HL-60 (cell line): ENCODE measurements at regions not wholly inside any gene's neighbourhood (a gene's known extent, or its start where the extent isn't known, plus 50 kb on each side); places are given as distances from the start of the nearest gene placed in this dataset.

Source experiments
- DNase-seq, 2 experiments: peaks; one replicate each; pipeline ENCODE4 v3.0.0-alpha.2; 2010 to 2020; ENCODE audit warnings: low read depth in 1 of 2, low spot score in 1 of 2
- H3K27ac ChIP-seq: fragments of 250-450 bp; sonication (Bioruptor Pico); replicated peaks from 2 replicates; pipeline ENCODE4 v1.5.1; 2020; ENCODE audit warnings: mild to moderate bottlenecking, moderate library complexity
- H3K27me3 ChIP-seq: fragments of 250-450 bp; sonication (Bioruptor Pico); 2 replicates; pipeline ENCODE4 v1.5.1; 2021; ENCODE audit warnings: mild to moderate bottlenecking, moderate library complexity; ENCODE audit not compliant: insufficient read depth, poor library complexity, severe bottlenecking
- H3K4me3 ChIP-seq: replicated peaks from 2 replicates; pipeline ENCODE4 v1.5.1; 2011; ENCODE audit warnings: mild to moderate bottlenecking, control low read depth, low read length; ENCODE audit not compliant: insufficient read depth
- CTCF ChIP-seq: IDR thresholded peaks from one replicate; pipeline ENCODE4 v1.5.1; 2011; ENCODE audit warnings: low read length, control low read depth, inconsistent platforms; ENCODE audit not compliant: insufficient read depth
- GABPA ChIP-seq: IDR thresholded peaks from 2 replicates; pipeline ENCODE4 v1.6.1; 2012; ENCODE audit warnings: low read depth
- POLR2AphosphoS5 ChIP-seq: IDR thresholded peaks from 2 replicates; pipeline ENCODE4 v1.6.1; 2012; ENCODE audit warnings: low read depth
- REST ChIP-seq: IDR thresholded peaks from 2 replicates; pipeline ENCODE4 v1.6.1; 2012; ENCODE audit warnings: low read depth; ENCODE audit not compliant: insufficient replicate concordance
- SPI1 ChIP-seq: IDR thresholded peaks from 2 replicates; pipeline ENCODE4 v1.6.1; 2012; ENCODE audit warnings: low read depth, mild to moderate bottlenecking, borderline replicate concordance

GRCh38 chr4:60389633-60390032, 810.5 kb upstream of the ADGRL3 start:
- Histone ChIP-seq H3K27ac (no peak overlapping the region), H3K27me3 (no peaks in the 10 kb centered on the region), H3K4me3 (no peak overlapping the region)
- TF ChIP-seq SPI1 (no peak), CTCF (no peak), POLR2AphosphoS5 (no peak), REST (no peak), GABPA (no peak)
- no peak for DNase-seq

- DNase-seq: no peak
- no peak for TF ChIP-seq CTCF
- no peak for TF ChIP-seq GABPA
- no peak for TF ChIP-seq SPI1
- no peak overlapping the region for H3K27ac ChIP-seq
- no peaks in the 10 kb centered on the region for H3K27me3 ChIP-seq
- H3K4me3 ChIP-seq: no peak overlapping the region
Observed at GRCh38 chr4:60396341-60397049, 803.6 kb upstream of the ADGRL3 start.

- Histone ChIP-seq H3K27ac (no peak overlapping the region), H3K4me3 (no peak overlapping the region), H3K27me3 (no peaks in the 10 kb centered on the region)
- no peak for TF ChIP-seq CTCF
- no peak for TF ChIP-seq GABPA
- TF ChIP-seq REST: no peak
- no peak for TF ChIP-seq SPI1
- TF ChIP-seq POLR2AphosphoS5: no peak
- DNase-seq: no peak
Observed at GRCh38 chr4:60400593-60400992, 799.5 kb upstream of the ADGRL3 start.

GRCh38 chr4:60404027-60404426, 796.1 kb upstream of the ADGRL3 start:
- H3K27ac ChIP-seq: no peak overlapping the region
- no peaks in the 10 kb centered on the region for H3K27me3 ChIP-seq
- no peak for TF ChIP-seq GABPA
- TF ChIP-seq SPI1: no peak
- TF ChIP-seq CTCF: no peak
- TF ChIP-seq REST: no peak
- no peak for TF ChIP-seq POLR2AphosphoS5
- H3K4me3 ChIP-seq: no peak overlapping the region
- DNase-seq: no peak
